Central memory CD8-positive, alpha-beta T cell (primary cell): ENCODE measurements at regions not wholly inside any gene's neighbourhood (a gene's known extent, or its start where the extent isn't known, plus 50 kb on each side); places are given as distances from the start of the nearest gene placed in this dataset.
"Not testable (repeated sequence)": the region's sequence is repeated elsewhere in the genome, so short reads cannot be mapped to it uniquely, and the experiment has no call there.

Experiments used
- ATAC-seq: fragments of 150-1000 bp; cut with Tn5 transposase; replicated peaks from 2 replicates; pipeline ENCODE4 v1.10.0; 2022; ENCODE audit warnings: mild to moderate bottlenecking, moderate FRiP score, moderate number of reproducible peaks; ENCODE audit not compliant: poor library complexity, severe bottlenecking; ENCODE audit errors: extremely low read depth
- DNase-seq, 2 donors: peaks; one replicate each; pipeline ENCODE4 v3.0.0; 2021; ENCODE audit warnings: low spot score in 2 of 2
- H3K27ac Mint-ChIP-seq: one replicate; pipeline ENCODE4 v1.8.0; 2022; ENCODE audit warnings: low read depth, mild to moderate bottlenecking, moderate library complexity, mixed read lengths
- H3K27me3 Mint-ChIP-seq: one replicate; pipeline ENCODE4 v1.8.0; 2022; ENCODE audit warnings: mixed read lengths
- H3K36me3 Mint-ChIP-seq: one replicate; pipeline ENCODE4 v1.8.0; 2022; ENCODE audit warnings: mild to moderate bottlenecking, moderate library complexity, mixed read lengths; ENCODE audit not compliant: insufficient read depth
- H3K4me1 Mint-ChIP-seq: one replicate; pipeline ENCODE4 v1.8.0; 2022; ENCODE audit warnings: mixed read lengths
- H3K4me3 Mint-ChIP-seq: one replicate; pipeline ENCODE4 v1.8.0; 2022; ENCODE audit warnings: mild to moderate bottlenecking, moderate library complexity, mixed read lengths
- H3K9me3 Mint-ChIP-seq: one replicate; pipeline ENCODE4 v1.8.0; 2022; ENCODE audit warnings: mixed read lengths

- H3K4me3 Mint-ChIP-seq = no peak overlapping the region
- H3K27me3 Mint-ChIP-seq = no peaks in the 10 kb centered on the region
- H3K4me1 Mint-ChIP-seq = peaks cover 22% of the 10 kb centered on the region
- ATAC-seq (no peak), DNase-seq (no peak)
- no peak overlapping the region for H3K27ac Mint-ChIP-seq
- H3K9me3 Mint-ChIP-seq = no peaks in the 10 kb centered on the region
- H3K36me3 Mint-ChIP-seq = peaks cover under 1% of the 10 kb centered on the region
Measured at GRCh38 chr13:23963947-23964346, 66.6 kb upstream of the C1QTNF9B start.

- H3K4me3 Mint-ChIP-seq = no peak overlapping the region
- no peak for ATAC-seq
- H3K9me3 Mint-ChIP-seq = no peaks in the 10 kb centered on the region
- no peak overlapping the region for H3K27ac Mint-ChIP-seq
- DNase-seq = no peak
- peaks cover 22% of the 10 kb centered on the region for H3K4me1 Mint-ChIP-seq
- peaks cover 2% of the 10 kb centered on the region for H3K36me3 Mint-ChIP-seq
- H3K27me3 Mint-ChIP-seq = no peaks in the 10 kb centered on the region
Measured at GRCh38 chr13:23965346-23965745, 68.0 kb upstream of the C1QTNF9B start.

- H3K27ac Mint-ChIP-seq = peak overlapping the region; percentile 82
- ATAC-seq = no peak
- H3K27me3 Mint-ChIP-seq = no peaks in the 10 kb centered on the region
- peaks cover 2% of the 10 kb centered on the region for H3K36me3 Mint-ChIP-seq
- H3K9me3 Mint-ChIP-seq = no peaks in the 10 kb centered on the region
- no peak for DNase-seq
- H3K4me1 Mint-ChIP-seq = peaks cover 22% of the 10 kb centered on the region
- peak overlapping the region; percentile 72 for H3K4me3 Mint-ChIP-seq
Measured at GRCh38 chr13:23966221-23966690, 69.0 kb upstream of the C1QTNF9B start.

GRCh38 chr13:23966691-23967615, 69.7 kb upstream of the C1QTNF9B start:
- ATAC-seq (peak; percentile 69), DNase-seq (no peak)
- Mint-ChIP-seq H3K4me3 (peak overlapping the region; percentile 72), H3K36me3 (peaks cover 2% of the 10 kb centered on the region), H3K4me1 (peaks cover 22% of the 10 kb centered on the region), H3K27ac (peak overlapping the region; percentile 82), H3K27me3 (no peaks in the 10 kb centered on the region), H3K9me3 (no peaks in the 10 kb centered on the region)

GRCh38 chr13:23967792-23968191, 70.5 kb upstream of the C1QTNF9B start:
- Mint-ChIP-seq H3K4me1 (peaks cover 22% of the 10 kb centered on the region), H3K4me3 (peak overlapping the region; percentile 36)
- H3K9me3 Mint-ChIP-seq, ATAC-seq, DNase-seq, H3K36me3 Mint-ChIP-seq, H3K27ac Mint-ChIP-seq, H3K27me3 Mint-ChIP-seq: not testable (repeated sequence)

- Mint-ChIP-seq H3K36me3 (peaks cover 2% of the 10 kb centered on the region), H3K4me3 (no peak overlapping the region), H3K27me3 (no peaks in the 10 kb centered on the region), H3K27ac (no peak overlapping the region), H3K4me1 (peaks cover 12% of the 10 kb centered on the region), H3K9me3 (no peaks in the 10 kb centered on the region)
- DNase-seq = no peak
- no peak for ATAC-seq
Measured at GRCh38 chr13:23969647-23970046, 72.3 kb upstream of the C1QTNF9B start.

- Mint-ChIP-seq H3K27me3 (peaks cover 36% of the 10 kb centered on the region), H3K36me3 (peaks cover 9% of the 10 kb centered on the region), H3K4me1 (peaks cover 15% of the 10 kb centered on the region), H3K27ac (peak overlapping the region; percentile 91), H3K4me3 (peak overlapping the region; percentile 78), H3K9me3 (no peaks in the 10 kb centered on the region)
- peak; percentile 30 for ATAC-seq
- DNase-seq = no peak
Measured at GRCh38 chr13:23979361-23980159, 82.3 kb upstream of the C1QTNF9B start.

- H3K4me1 Mint-ChIP-seq = peaks cover 15% of the 10 kb centered on the region
- DNase-seq (peak; percentile 88 to 89), ATAC-seq (peak; percentile 92)
- peak overlapping the region; percentile 91 for H3K27ac Mint-ChIP-seq
- no peaks in the 10 kb centered on the region for H3K9me3 Mint-ChIP-seq
- peaks cover 38% of the 10 kb centered on the region for H3K27me3 Mint-ChIP-seq
- H3K36me3 Mint-ChIP-seq = peaks cover 9% of the 10 kb centered on the region
- H3K4me3 Mint-ChIP-seq = peak overlapping the region; percentile 78
Measured at GRCh38 chr13:23980160-23980551, 82.9 kb upstream of the C1QTNF9B start.

GRCh38 chr13:23983671-23984070, 86.4 kb upstream of the C1QTNF9B start:
- no peak overlapping the region for H3K4me3 Mint-ChIP-seq
- H3K36me3 Mint-ChIP-seq = peaks cover 9% of the 10 kb centered on the region
- H3K9me3 Mint-ChIP-seq = no peaks in the 10 kb centered on the region
- H3K27ac Mint-ChIP-seq = no peak overlapping the region
- H3K4me1 Mint-ChIP-seq = peaks cover 15% of the 10 kb centered on the region
- DNase-seq (no peak), ATAC-seq (no peak)
- peaks cover 43% of the 10 kb centered on the region for H3K27me3 Mint-ChIP-seq

- no peak for DNase-seq
- no peak for ATAC-seq
- Mint-ChIP-seq H3K27me3 (peaks cover 43% of the 10 kb centered on the region), H3K36me3 (peaks cover 8% of the 10 kb centered on the region), H3K4me1 (peaks cover 9% of the 10 kb centered on the region), H3K27ac (no peak overlapping the region), H3K9me3 (no peaks in the 10 kb centered on the region), H3K4me3 (no peak overlapping the region)
Measured at GRCh38 chr13:23984546-23984945, 87.2 kb upstream of the C1QTNF9B start.

- peaks cover 3% of the 10 kb centered on the region for H3K36me3 Mint-ChIP-seq
- H3K27ac Mint-ChIP-seq = no peak overlapping the region
- DNase-seq (no peak), ATAC-seq (no peak)
- no peak overlapping the region for H3K4me3 Mint-ChIP-seq
- H3K9me3 Mint-ChIP-seq = no peaks in the 10 kb centered on the region
- H3K4me1 Mint-ChIP-seq = peaks cover 3% of the 10 kb centered on the region
- peaks cover 43% of the 10 kb centered on the region for H3K27me3 Mint-ChIP-seq
Measured at GRCh38 chr13:23985060-23985459, 87.8 kb upstream of the C1QTNF9B start.

- Mint-ChIP-seq H3K27me3 (peaks cover 47% of the 10 kb centered on the region), H3K36me3 (no peaks in the 10 kb centered on the region), H3K4me3 (no peak overlapping the region), H3K9me3 (no peaks in the 10 kb centered on the region), H3K27ac (no peak overlapping the region), H3K4me1 (no peaks in the 10 kb centered on the region)
- DNase-seq = no peak
- ATAC-seq = no peak
Measured at GRCh38 chr13:23985839-23986238, 88.5 kb upstream of the C1QTNF9B start.
